Glutamatergic neuron (in vitro differentiated cells): ENCODE measurements at regions not wholly inside any gene's neighbourhood (a gene's known extent, or its start where the extent isn't known, plus 50 kb on each side); places are given as distances from the start of the nearest gene placed in this dataset.

Source experiments
- DNase-seq: peaks from one replicate; pipeline ENCODE4 v3.0.0; 2022
- H3K27ac Mint-ChIP-seq: one replicate; pipeline ENCODE4 v1.8.0; 2020; ENCODE audit warnings: mild to moderate bottlenecking, mixed read lengths, inconsistent platforms; ENCODE audit not compliant: unreplicated experiment
- H3K27me3 Mint-ChIP-seq: one replicate; pipeline ENCODE4 v1.8.0; 2020; ENCODE audit warnings: mild to moderate bottlenecking, moderate library complexity, mixed read lengths, inconsistent platforms; ENCODE audit not compliant: unreplicated experiment
- H3K36me3 Mint-ChIP-seq: one replicate; pipeline ENCODE4 v1.8.0; 2020; ENCODE audit warnings: mild to moderate bottlenecking, mixed read lengths, inconsistent platforms; ENCODE audit not compliant: unreplicated experiment
- H3K4me1 Mint-ChIP-seq: one replicate; pipeline ENCODE4 v1.8.0; 2020; ENCODE audit warnings: mild to moderate bottlenecking, low read depth, mixed read lengths, inconsistent platforms; ENCODE audit not compliant: unreplicated experiment
- H3K4me3 Mint-ChIP-seq: one replicate; pipeline ENCODE4 v1.8.0; 2020; ENCODE audit warnings: mild to moderate bottlenecking, mixed read lengths, inconsistent platforms; ENCODE audit not compliant: unreplicated experiment
- H3K9me3 Mint-ChIP-seq: one replicate; pipeline ENCODE4 v1.8.0; 2020; ENCODE audit warnings: mild to moderate bottlenecking, moderate library complexity, mixed read lengths, inconsistent platforms; ENCODE audit not compliant: unreplicated experiment
- CTCF ChIP-seq: fragments of 200-600 bp; sonication (generic); IDR thresholded peaks from one replicate; pipeline ENCODE4 v1.5.0; 2021; ENCODE audit not compliant: partially characterized antibody, unreplicated experiment

GRCh38 chr3:161946443-161946960, 449.9 kb downstream of the OTOL1 start:
- DNase-seq: no peak
- Mint-ChIP-seq H3K27me3 (no peaks in the 10 kb centered on the region), H3K27ac (no peak overlapping the region), H3K4me3 (no peak overlapping the region), H3K36me3 (no peaks in the 10 kb centered on the region), H3K4me1 (no peaks in the 10 kb centered on the region), H3K9me3 (no peaks in the 10 kb centered on the region)
- TF ChIP-seq CTCF: no peak

GRCh38 chr3:161950318-161950868, 453.8 kb downstream of the OTOL1 start:
- no peaks in the 10 kb centered on the region for H3K27me3 Mint-ChIP-seq
- no peaks in the 10 kb centered on the region for H3K36me3 Mint-ChIP-seq
- H3K4me3 Mint-ChIP-seq: no peak overlapping the region

GRCh38 chr3:161957467-161957866, 460.9 kb downstream of the OTOL1 start:
- TF ChIP-seq CTCF: no peak
- Mint-ChIP-seq H3K9me3 (no peaks in the 10 kb centered on the region), H3K27me3 (no peaks in the 10 kb centered on the region), H3K4me3 (no peak overlapping the region), H3K4me1 (peaks cover 4% of the 10 kb centered on the region), H3K27ac (no peak overlapping the region), H3K36me3 (no peaks in the 10 kb centered on the region)
- no peak for DNase-seq

More at GRCh38 chr3:161950318-161950868, 453.8 kb downstream of the OTOL1 start:
- Mint-ChIP-seq H3K9me3 (no peaks in the 10 kb centered on the region), H3K4me1 (no peaks in the 10 kb centered on the region), H3K27ac (no peak overlapping the region)
- no peak for DNase-seq
- TF ChIP-seq CTCF: no peak

GRCh38 chr3:161964857-161965256, 468.2 kb downstream of the OTOL1 start:
- no peak for DNase-seq
- no peak overlapping the region for H3K27ac Mint-ChIP-seq
- no peaks in the 10 kb centered on the region for H3K9me3 Mint-ChIP-seq
- H3K27me3 Mint-ChIP-seq: no peaks in the 10 kb centered on the region
- peaks cover 5% of the 10 kb centered on the region for H3K36me3 Mint-ChIP-seq
- no peak for TF ChIP-seq CTCF
- no peaks in the 10 kb centered on the region for H3K4me1 Mint-ChIP-seq
- H3K4me3 Mint-ChIP-seq: no peak overlapping the region

GRCh38 chr3:161969867-161970266, 473.3 kb downstream of the OTOL1 start:
- DNase-seq: no peak
- no peak overlapping the region for H3K27ac Mint-ChIP-seq
- TF ChIP-seq CTCF: no peak
- no peaks in the 10 kb centered on the region for H3K36me3 Mint-ChIP-seq
- no peaks in the 10 kb centered on the region for H3K4me1 Mint-ChIP-seq
- H3K9me3 Mint-ChIP-seq: no peaks in the 10 kb centered on the region
- no peaks in the 10 kb centered on the region for H3K27me3 Mint-ChIP-seq
- H3K4me3 Mint-ChIP-seq: no peak overlapping the region
